ENCODE measurements at regions not wholly inside any gene's neighbourhood (a gene's known extent, or its start where the extent isn't known, plus 50 kb on each side); places are given as distances from the start of the nearest gene placed in this dataset.

DNA sequence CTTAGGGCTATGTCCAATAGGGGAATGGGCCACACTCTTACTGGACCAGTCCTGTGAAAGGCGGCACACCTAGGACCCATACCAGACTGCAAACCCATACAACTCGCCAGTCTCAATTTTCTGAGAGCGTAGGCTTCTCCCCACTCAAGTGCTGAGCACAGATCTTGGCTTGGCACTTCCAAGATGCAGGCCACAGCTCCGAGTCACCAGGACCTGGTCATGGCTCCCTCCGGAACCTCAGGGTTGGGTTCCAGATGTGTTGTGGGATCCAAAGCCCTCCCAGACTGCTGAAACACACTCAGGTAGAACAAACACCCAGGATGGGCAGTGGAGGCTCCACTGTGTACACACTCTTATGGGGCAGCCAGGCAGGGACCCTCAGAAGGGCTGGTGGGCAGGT, 103.3 kb downstream of the TMEM144 start:
- Mint-ChIP-seq H3K4me3 (no peak overlapping the region), H3K27ac (no peak overlapping the region), H3K36me3 (no peaks in the 10 kb centered on the region), H3K4me1 (ENCODE audit: low read depth in 2 of 2) (no peaks in the 10 kb centered on the region), H3K9me3 (peaks cover 6% of the 10 kb centered on the region), H3K27me3 (no peaks in the 10 kb centered on the region)
- ATAC-seq = peak in 1 of 2 donors; percentile 40
- no peak for DNase-seq (ENCODE audit: low spot score)

DNA sequence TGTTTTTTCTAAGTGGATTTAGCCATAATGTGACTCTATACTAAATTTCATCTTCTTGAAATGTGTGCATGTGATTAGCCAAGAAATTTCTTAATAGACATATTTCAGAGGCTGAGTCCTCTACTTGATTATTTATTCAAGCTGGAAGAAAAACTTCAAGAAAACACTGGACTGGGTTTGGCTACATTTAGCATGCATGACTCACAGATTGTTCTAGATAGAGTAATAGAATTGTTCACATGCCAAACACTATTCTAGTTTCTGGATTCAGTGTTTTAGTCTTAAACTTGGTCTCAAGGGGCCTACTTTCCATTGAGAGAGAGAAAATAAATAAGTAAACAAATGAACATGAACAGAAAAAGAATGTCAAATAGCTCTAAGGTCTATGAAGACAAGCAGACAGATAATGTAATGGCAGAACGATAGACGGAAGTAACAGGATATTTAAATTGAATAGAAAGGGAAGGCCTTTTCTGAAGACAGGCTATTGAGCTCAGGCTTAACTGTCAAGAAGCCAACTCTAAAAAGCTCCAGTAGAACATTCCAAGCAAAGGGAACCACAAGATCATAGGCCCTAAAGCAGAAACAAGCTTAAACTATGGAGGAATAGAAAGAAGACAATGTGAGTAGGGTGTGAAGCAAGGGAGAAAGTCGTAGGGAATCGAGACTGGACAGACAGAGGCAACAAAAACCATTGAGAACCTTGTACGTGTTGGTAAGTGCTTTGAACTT, 104.6 kb downstream of the TMEM144 start:
- H3K9me3 Mint-ChIP-seq = peaks cover 6% of the 10 kb centered on the region
- no peak overlapping the region for H3K4me3 Mint-ChIP-seq
- H3K36me3 Mint-ChIP-seq = no peaks in the 10 kb centered on the region
- ATAC-seq (no peak), DNase-seq (ENCODE audit: low spot score) (no peak)
- no peak overlapping the region for H3K27ac Mint-ChIP-seq
- H3K4me1 Mint-ChIP-seq (ENCODE audit: low read depth in 2 of 2) = no peaks in the 10 kb centered on the region
- no peaks in the 10 kb centered on the region for H3K27me3 Mint-ChIP-seq

DNA sequence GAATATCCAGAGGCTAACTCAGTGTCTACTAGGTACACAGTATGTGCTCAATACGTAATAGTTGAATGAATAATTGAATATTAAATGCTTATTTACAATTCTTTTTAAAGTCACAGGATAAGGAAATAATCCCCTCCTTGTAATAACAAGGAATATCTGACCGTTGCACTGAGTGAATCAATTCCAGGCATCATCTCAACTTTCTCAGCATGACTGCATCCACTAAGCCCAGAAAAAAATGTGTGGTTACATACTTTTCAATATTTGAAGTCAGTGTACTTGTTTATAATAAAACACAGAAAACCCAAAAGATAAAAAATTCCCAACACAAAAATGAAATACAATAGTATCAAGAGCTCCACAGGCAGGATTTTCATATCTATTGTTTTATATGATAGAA, 105.4 kb downstream of the TMEM144 start:
- H3K27ac Mint-ChIP-seq = no peak overlapping the region
- H3K27me3 Mint-ChIP-seq = no peaks in the 10 kb centered on the region
- no peak overlapping the region for H3K4me3 Mint-ChIP-seq
- DNase-seq (ENCODE audit: low spot score) (no peak), ATAC-seq (no peak)
- no peaks in the 10 kb centered on the region for H3K4me1 Mint-ChIP-seq (ENCODE audit: low read depth in 2 of 2)
- peaks cover 6% of the 10 kb centered on the region for H3K9me3 Mint-ChIP-seq
- H3K36me3 Mint-ChIP-seq = no peaks in the 10 kb centered on the region

DNA sequence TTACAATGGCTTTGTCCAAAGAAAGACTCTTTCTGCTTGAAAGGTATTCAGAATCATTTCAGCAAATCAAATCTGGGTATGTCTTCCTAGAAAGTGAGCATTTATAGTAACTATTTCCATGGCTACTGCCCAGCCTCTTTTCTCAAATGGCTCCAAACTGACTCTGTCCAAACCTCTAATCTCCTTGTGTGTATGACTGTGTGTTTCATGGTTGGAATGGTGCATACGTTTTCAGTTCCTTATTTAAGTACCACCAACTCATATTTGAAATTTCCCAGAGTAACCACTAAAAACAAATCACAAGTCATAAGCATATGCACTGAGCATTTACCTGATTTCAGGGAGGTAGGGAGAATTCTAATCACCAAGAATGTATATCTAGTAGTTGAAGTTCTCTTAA, 106.0 kb downstream of the TMEM144 start:
- Mint-ChIP-seq H3K27ac (no peak overlapping the region), H3K4me1 (ENCODE audit: low read depth in 2 of 2) (no peaks in the 10 kb centered on the region), H3K9me3 (peaks cover 6% of the 10 kb centered on the region), H3K36me3 (no peaks in the 10 kb centered on the region), H3K4me3 (no peak overlapping the region), H3K27me3 (no peaks in the 10 kb centered on the region)
- no peak for DNase-seq (ENCODE audit: low spot score)
- ATAC-seq = no peak

DNA sequence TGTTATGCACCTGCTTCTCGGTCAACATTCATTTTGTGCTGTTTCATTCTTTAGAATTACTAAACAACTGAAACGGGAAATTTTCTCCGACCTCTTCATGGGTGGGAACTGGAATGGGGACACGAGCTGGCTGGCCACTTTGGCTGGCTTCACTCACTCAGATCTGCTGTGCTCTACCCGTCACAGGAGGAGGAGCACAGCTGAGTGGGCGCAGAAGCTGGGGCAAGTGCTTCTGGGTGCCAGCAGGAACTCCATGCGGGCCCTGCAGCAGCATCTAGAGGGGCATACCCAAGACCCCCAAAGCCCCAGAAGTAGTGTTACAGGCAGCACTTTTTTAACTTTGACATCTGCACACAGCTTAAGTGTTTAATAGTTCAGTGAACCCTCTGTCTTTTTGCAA, 109.6 kb downstream of the TMEM144 start:
- Mint-ChIP-seq H3K27me3 (no peaks in the 10 kb centered on the region), H3K4me1 (ENCODE audit: low read depth in 2 of 2) (no peaks in the 10 kb centered on the region), H3K9me3 (peaks cover 3% of the 10 kb centered on the region), H3K36me3 (no peaks in the 10 kb centered on the region), H3K4me3 (no peak overlapping the region), H3K27ac (no peak overlapping the region)
- DNase-seq (ENCODE audit: low spot score) (no peak), ATAC-seq (no peak)

DNA sequence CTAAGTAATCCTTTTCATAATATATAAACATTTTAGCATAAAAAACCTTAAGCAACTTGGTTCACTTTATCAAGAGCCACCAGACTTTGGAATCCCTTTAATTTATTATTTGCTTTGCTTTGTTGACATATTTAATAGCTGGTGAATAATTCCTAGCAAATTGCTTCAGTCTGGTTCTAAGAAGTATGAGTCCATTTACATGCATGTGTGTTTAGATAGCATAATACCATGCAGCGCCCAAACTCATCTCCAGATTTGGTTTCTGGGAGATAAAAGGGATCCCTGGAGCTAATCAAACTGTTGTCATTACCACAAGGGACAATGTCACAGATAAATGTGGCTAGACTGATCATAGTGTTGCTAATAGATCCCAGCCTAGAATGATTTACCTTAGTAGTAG, 111.8 kb downstream of the TMEM144 start:
- H3K4me1 Mint-ChIP-seq (ENCODE audit: low read depth in 2 of 2) = no peaks in the 10 kb centered on the region
- no peak overlapping the region for H3K4me3 Mint-ChIP-seq
- DNase-seq (ENCODE audit: low spot score) (no peak), ATAC-seq (no peak)
- H3K27ac Mint-ChIP-seq = no peak overlapping the region
- peaks cover 3% of the 10 kb centered on the region for H3K9me3 Mint-ChIP-seq
- H3K27me3 Mint-ChIP-seq = no peaks in the 10 kb centered on the region
- H3K36me3 Mint-ChIP-seq = no peaks in the 10 kb centered on the region

DNA sequence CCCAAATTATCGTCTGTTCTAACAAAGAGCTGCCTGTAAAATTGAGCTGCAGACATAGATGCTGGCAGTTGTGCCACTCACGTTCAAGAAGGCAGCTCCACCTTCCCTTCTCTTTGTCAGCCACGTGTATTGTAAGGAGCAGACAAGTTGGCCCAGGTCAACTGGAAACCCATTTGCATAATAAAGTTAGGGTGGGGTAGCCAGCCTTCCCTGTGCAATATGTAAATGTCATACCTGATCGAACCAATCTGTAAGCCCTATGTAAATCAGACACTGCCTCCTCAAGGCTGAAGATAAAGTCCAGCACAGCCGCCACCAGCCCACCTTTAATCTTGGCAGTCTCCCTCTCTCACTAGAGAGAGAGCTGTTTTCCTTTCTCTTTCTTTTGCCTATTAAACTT, 117.2 kb downstream of the TMEM144 start:
- Mint-ChIP-seq H3K36me3 (no peaks in the 10 kb centered on the region), H3K9me3 (peaks cover 3% of the 10 kb centered on the region), H3K27ac (no peak overlapping the region), H3K4me1 (ENCODE audit: low read depth in 2 of 2) (no peaks in the 10 kb centered on the region), H3K27me3 (no peaks in the 10 kb centered on the region), H3K4me3 (no peak overlapping the region)
- ATAC-seq = no peak
- DNase-seq (ENCODE audit: low spot score) = no peak

DNA sequence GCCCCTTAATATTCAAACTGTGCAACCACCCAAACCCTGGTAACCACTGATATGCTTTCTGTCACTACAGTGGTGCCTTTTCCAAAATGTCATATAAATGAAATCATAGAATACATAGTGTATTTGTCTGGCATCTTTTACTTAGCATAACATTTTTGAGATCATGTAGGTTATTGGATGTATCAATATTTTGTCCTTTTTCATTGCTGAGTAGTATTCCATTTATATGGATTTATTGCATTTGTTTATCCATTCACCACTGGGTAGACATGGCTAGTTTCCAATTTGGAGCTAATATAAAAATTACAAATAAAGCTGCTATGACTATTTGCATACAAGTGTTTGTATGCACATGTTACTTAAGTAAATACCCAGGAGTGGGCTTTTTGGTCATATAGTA, 121.6 kb downstream of the TMEM144 start:
- no peaks in the 10 kb centered on the region for H3K4me1 Mint-ChIP-seq (ENCODE audit: low read depth in 2 of 2)

DNA sequence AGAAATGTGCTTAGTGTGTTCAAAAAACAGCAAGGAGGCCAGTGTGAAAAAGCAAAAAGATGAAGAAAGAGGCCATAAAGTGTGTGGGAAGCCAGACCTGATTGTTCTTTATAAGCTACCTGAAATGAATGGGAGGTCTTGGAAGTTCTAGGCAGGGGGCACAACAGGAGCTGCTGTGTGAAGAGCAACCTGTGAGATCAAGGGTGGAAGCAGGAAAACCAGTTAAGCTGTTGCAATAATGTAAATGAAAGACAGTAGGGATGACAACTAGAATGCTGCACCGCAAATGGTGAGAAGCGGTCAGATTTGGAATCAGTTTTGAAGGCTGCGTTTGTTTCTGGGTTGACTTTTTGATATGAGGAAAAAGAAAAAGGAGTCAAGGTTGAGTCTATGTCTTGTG, 123.5 kb downstream of the TMEM144 start:
- Mint-ChIP-seq H3K4me1 (ENCODE audit: low read depth in 2 of 2) (no peaks in the 10 kb centered on the region), H3K36me3 (no peaks in the 10 kb centered on the region), H3K27ac (no peak overlapping the region), H3K9me3 (peaks cover 11% of the 10 kb centered on the region), H3K27me3 (no peaks in the 10 kb centered on the region), H3K4me3 (no peak overlapping the region)
- DNase-seq (ENCODE audit: low spot score) (no peak), ATAC-seq (no peak)

More for the DNA sequence above, 121.6 kb downstream of the TMEM144 start:
- ATAC-seq (no peak), DNase-seq (ENCODE audit: low spot score) (no peak)
- peaks cover 11% of the 10 kb centered on the region for H3K9me3 Mint-ChIP-seq
- H3K4me3 Mint-ChIP-seq = no peak overlapping the region
- no peaks in the 10 kb centered on the region for H3K36me3 Mint-ChIP-seq
- H3K27me3 Mint-ChIP-seq = no peaks in the 10 kb centered on the region
- no peak overlapping the region for H3K27ac Mint-ChIP-seq

DNA sequence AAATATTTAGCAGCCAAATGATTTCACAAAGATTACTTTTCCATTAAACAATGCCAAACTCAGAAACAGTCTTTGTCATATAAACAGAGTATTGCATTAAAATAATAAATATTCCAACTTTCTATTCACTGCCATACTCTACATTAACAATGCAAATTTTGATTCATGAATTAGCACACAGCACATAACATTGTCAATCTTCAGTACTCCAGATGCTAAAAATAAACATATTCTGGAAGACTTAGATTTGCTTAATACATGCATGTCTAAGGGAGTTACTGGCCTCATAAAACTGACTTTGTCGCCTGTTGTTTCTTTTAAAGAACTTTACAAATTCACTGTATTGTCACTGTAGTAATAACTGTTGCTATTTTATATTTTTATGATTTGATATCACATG, 131.6 kb downstream of the TMEM144 start:
- H3K9me3 Mint-ChIP-seq = peaks cover under 1% of the 10 kb centered on the region
- no peak overlapping the region for H3K27ac Mint-ChIP-seq
- H3K36me3 Mint-ChIP-seq = no peaks in the 10 kb centered on the region
- no peaks in the 10 kb centered on the region for H3K27me3 Mint-ChIP-seq
- H3K4me1 Mint-ChIP-seq (ENCODE audit: low read depth in 2 of 2) = no peaks in the 10 kb centered on the region
- no peak overlapping the region for H3K4me3 Mint-ChIP-seq
- no peak for DNase-seq (ENCODE audit: low spot score)
- no peak for ATAC-seq

DNA sequence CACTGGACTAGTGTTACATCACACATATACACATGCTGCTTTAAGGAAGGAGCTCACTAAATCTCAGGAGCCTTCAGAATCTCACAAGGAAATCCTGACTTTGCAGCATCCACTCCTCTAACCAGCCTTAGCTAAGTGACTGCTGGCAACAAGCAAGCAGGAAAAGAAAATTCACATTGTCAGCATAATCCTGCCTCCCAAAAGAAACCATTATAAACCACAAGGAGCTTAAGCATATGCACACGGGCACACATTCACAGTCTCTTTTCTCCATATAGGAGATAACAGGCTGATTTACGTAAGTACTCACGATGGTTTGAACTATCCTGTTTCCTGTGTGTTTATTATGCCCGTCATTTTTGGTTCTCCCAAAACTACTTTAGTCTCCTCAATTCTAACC, 136.3 kb downstream of the TMEM144 start:
- H3K36me3 Mint-ChIP-seq = no peaks in the 10 kb centered on the region
- ATAC-seq = no peak
- no peaks in the 10 kb centered on the region for H3K4me1 Mint-ChIP-seq (ENCODE audit: low read depth in 2 of 2)

DNA sequence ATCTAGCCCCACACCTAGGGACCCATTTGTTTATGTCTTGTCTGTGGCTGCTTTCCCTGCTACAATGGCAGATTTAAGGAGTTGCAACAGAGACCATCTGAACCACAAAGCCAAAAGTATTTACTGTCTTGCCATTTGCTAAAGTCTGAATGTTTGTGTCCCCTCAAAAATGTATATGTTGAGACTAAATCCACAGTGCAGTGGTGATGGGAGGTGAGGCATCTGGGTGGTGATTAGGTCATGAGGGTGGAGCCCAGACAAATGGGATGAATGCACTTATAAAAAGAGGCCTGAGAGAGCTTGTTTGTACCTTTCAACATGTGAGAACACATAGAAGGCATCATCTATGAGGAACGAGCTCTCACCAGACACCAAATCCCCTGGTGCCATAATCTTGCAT, 137.3 kb downstream of the TMEM144 start:
- Mint-ChIP-seq H3K27ac (no peak overlapping the region), H3K4me1 (ENCODE audit: low read depth in 2 of 2) (no peaks in the 10 kb centered on the region), H3K27me3 (no peaks in the 10 kb centered on the region), H3K36me3 (no peaks in the 10 kb centered on the region), H3K4me3 (no peak overlapping the region), H3K9me3 (peaks cover 11% of the 10 kb centered on the region)
- ATAC-seq = no peak
- DNase-seq (ENCODE audit: low spot score) = no peak

More for the DNA sequence above, 136.3 kb downstream of the TMEM144 start:
- Mint-ChIP-seq H3K27ac (no peak overlapping the region), H3K27me3 (no peaks in the 10 kb centered on the region), H3K4me3 (no peak overlapping the region), H3K9me3 (peaks cover 6% of the 10 kb centered on the region)
- no peak for DNase-seq (ENCODE audit: low spot score)

DNA sequence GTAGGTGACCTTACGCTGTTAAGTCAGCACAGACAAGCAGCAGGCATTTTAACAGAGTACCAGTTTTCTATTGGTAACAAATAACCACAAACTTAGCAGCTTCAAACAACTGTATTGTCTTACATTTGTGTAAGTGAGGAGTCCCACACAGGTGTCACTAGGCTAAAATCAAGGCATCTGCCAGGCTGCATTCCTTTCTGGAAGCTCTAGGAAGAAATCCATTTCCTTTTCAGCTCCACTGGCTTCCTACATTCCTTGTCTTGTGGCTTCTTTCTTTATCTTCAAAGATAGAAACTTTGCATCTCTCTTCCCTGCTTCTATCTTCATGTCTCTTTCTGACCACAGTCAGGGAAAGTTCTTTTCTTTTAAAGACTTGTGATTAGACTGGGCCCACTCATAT, 139.9 kb downstream of the TMEM144 start:
- no peaks in the 10 kb centered on the region for H3K27me3 Mint-ChIP-seq
- H3K36me3 Mint-ChIP-seq = no peaks in the 10 kb centered on the region
- no peak for DNase-seq (ENCODE audit: low spot score)
- H3K4me1 Mint-ChIP-seq (ENCODE audit: low read depth in 2 of 2) = no peaks in the 10 kb centered on the region
- H3K4me3 Mint-ChIP-seq = no peak overlapping the region
- H3K9me3 Mint-ChIP-seq = peaks cover 11% of the 10 kb centered on the region
- no peak overlapping the region for H3K27ac Mint-ChIP-seq
- ATAC-seq = no peak

DNA sequence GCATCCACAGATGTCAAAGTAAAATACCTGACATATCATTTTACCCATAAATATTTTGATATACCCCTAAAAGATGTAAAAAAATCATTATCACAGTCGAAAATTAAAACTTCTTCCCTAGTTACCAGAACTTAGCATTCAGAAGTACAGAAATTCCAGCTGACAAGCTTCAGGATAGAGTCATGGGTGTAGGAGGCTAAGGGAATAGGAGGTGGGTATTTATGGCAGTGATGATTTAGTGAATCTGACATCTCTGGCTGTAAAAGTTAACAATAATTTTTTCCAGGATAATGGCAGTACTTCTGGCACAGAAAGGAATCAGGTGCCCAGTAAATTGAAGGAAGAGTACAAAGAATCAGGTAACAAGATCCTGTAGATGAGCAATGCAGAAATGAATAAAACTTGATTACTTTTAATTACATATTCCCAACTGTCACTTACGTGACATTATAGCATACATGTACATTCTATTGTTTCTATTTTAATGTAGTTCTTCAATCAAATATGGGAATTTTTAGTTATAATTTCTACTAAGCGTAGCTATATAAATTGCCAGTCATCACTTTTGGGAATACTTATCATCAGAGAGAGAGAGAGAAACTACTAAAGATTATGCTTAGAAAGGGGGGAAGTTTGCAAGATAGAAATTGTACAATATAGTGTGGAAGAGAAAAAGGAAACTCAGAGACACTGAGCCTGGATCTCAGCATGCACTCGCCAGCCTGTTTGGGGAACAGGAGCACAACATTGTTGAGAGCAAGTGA, 143.4 kb downstream of the TMEM144 start:
- H3K27ac Mint-ChIP-seq = no peak overlapping the region
- no peaks in the 10 kb centered on the region for H3K4me1 Mint-ChIP-seq (ENCODE audit: low read depth in 2 of 2)
- H3K9me3 Mint-ChIP-seq = peaks cover 13% of the 10 kb centered on the region
- ATAC-seq = no peak
- peaks cover 7% of the 10 kb centered on the region for H3K36me3 Mint-ChIP-seq
- no peaks in the 10 kb centered on the region for H3K27me3 Mint-ChIP-seq
- no peak for DNase-seq (ENCODE audit: low spot score)
- no peak overlapping the region for H3K4me3 Mint-ChIP-seq

Measured in natural killer cell treated with Interleukin-12 subunit alpha and Interleukin-12 subunit beta and Interleukin-15 and Interleukin-18, amount 100 ng/mL, for 72 hours (primary cell).